ES-I3 (cell line): ENCODE measurements at regions not wholly inside any gene's neighbourhood (a gene's known extent, or its start where the extent isn't known, plus 50 kb on each side); places are given as distances from the start of the nearest gene placed in this dataset.
"Not testable (repeated sequence)": the region's sequence is repeated elsewhere in the genome, so short reads cannot be mapped to it uniquely, and the experiment has no call there.

ENCODE experiments used
- H3K36me3 ChIP-seq: 2 replicates; pipeline ENCODE4 v1.6.1; 2013; ENCODE audit warnings: mild to moderate bottlenecking, low read length, control low read depth, moderate library complexity; ENCODE audit not compliant: insufficient read depth
- H3K4me1 ChIP-seq: 2 replicates; pipeline ENCODE4 v1.6.1; 2013; ENCODE audit warnings: mild to moderate bottlenecking, control low read depth, low read length; ENCODE audit not compliant: insufficient read depth
- H3K9ac ChIP-seq: 2 replicates; pipeline ENCODE4 v1.6.1; 2013; ENCODE audit warnings: low read depth, mild to moderate bottlenecking, low read length, moderate library complexity
- H3K9me3 ChIP-seq: 2 replicates; pipeline ENCODE4 v1.6.1; 2013; ENCODE audit warnings: mild to moderate bottlenecking, low read length, moderate library complexity; ENCODE audit not compliant: control insufficient read depth, insufficient read depth

DNA sequence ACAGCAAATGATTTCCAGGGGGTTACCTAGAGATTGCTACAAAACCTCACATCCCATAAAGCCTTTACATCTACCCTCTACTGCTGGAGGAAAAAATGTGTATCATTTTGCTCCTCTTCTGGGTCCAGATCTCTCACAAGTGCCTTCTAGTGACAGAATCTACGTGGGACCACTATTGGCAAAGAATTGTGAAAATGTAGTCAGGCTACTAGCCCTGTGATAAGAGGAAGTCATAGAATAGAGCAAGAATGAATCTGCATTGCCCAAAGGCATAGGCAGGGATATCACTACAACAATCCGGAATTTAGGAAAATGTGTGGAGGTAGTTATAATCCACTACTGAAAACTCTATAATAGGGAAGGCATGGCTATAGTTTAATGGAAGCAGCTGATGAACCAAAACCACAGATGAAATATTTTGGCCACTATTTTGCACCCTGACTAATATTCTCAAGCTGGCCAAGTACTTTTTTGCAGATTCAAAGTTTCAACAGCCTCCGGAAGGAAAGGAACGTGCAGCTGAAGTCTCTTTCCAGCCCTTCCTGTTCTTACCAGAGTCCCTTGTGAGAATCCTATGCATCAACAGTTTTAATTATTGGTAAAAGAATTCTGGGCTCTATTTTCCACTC is 176.8 kb downstream of the PHLDA1 start:
- H3K36me3 ChIP-seq, result no peaks in the 10 kb centered on the region
- no peak overlapping the region for H3K9ac ChIP-seq
- H3K4me1 ChIP-seq, result peaks cover 6% of the 10 kb centered on the region
- no peaks in the 10 kb centered on the region for H3K9me3 ChIP-seq

DNA sequence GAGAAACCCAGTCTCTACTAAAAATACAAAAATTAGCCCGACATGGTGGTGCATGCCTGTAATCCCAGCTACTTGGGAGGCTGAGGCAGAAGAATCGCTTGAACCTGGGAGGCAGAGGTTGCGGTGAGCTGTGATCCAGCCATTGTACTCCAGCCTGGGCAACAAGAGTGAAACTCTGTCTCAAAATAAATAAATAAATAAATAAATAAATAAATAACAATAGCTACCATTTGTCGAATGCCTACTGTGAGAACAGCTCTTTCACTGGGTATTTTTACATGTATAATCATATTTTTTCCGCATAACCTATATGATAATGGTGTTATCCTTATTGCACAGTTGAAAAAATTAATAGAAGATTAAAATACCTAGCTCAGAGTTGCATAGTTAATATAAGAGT is 177.4 kb downstream of the PHLDA1 start:
- H3K36me3 ChIP-seq, H3K9me3 ChIP-seq, H3K9ac ChIP-seq, H3K4me1 ChIP-seq: not testable (repeated sequence)

- Histone ChIP-seq H3K36me3 (no peaks in the 10 kb centered on the region), H3K9ac (no peak overlapping the region), H3K4me1 (peaks cover 6% of the 10 kb centered on the region), H3K9me3 (no peaks in the 10 kb centered on the region)
Observed at GRCh38 chr12:75853626-75854025, 177.9 kb downstream of the PHLDA1 start.

GRCh38 chr12:75852956-75853355 is 178.6 kb downstream of the PHLDA1 start:
- peaks cover 6% of the 10 kb centered on the region for H3K4me1 ChIP-seq
- H3K9ac ChIP-seq, result no peak overlapping the region

GRCh38 chr12:75852143-75852542 is 179.4 kb downstream of the PHLDA1 start:
- no peaks in the 10 kb centered on the region for H3K9me3 ChIP-seq
- H3K36me3 ChIP-seq, result no peaks in the 10 kb centered on the region
- peaks cover 6% of the 10 kb centered on the region for H3K4me1 ChIP-seq
- H3K9ac ChIP-seq, result no peak overlapping the region

More at GRCh38 chr12:75852956-75853355, 178.6 kb downstream of the PHLDA1 start:
- Histone ChIP-seq H3K36me3 (no peaks in the 10 kb centered on the region), H3K9me3 (no peaks in the 10 kb centered on the region)

DNA sequence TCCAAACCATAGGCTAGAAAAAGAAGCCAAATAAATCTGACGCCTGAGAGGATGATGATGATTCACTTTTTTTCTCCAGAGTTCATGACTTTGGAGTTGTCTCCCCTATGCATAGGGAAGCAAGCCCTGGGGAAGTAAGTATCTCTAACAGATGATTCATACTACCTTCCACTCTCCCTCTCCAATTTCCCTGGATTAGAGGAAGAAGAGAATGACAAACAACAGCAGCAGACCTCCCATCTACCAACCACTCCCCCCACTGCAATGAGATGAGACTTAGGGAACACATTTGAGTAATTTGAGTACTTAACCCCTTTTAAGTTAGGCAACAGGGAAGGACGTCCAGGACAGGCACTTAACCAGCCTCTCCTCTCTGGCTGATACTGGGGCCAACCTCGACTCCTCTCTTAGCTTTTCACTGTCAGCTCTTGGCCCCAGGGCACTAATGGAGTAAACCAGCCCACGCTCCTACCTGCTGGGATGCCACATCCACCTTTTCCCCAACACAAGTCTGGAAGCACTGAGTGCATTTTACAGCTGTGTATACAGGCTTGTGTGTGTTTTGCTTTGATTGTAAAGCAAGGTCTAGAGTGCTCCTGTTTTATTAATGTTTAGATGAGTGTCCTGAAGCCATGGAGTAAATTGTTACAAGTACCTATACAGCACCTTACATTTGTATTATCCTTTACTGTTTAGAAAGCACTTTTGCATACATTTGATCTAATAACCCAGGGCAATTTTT is 180.7 kb downstream of the PHLDA1 start:
- H3K4me1 ChIP-seq, result peaks cover 6% of the 10 kb centered on the region
- H3K36me3 ChIP-seq, result no peaks in the 10 kb centered on the region
- no peak overlapping the region for H3K9ac ChIP-seq
- no peaks in the 10 kb centered on the region for H3K9me3 ChIP-seq

DNA sequence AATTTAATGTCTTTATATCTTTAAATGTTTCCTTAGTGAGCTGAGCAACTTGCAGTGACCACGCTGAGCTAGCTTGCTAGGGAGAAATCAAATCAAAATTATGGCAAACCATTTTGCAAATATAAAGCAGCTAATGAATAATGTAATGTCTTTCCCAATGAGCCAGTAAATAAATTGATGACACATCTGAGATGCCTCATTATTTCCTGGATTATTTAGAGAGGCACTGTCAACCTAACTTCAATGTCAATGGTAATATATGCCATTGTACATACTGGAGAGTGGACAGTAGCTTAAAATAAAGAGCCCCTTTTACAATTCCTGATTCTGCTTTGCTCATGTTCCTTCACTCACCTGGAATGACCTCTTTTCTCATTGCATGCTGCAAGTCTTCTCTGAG is 182.6 kb downstream of the PHLDA1 start:
- H3K4me1 ChIP-seq, result peaks cover 6% of the 10 kb centered on the region
- H3K9me3 ChIP-seq, result no peaks in the 10 kb centered on the region
- H3K9ac ChIP-seq, result no peak overlapping the region
- no peaks in the 10 kb centered on the region for H3K36me3 ChIP-seq

DNA sequence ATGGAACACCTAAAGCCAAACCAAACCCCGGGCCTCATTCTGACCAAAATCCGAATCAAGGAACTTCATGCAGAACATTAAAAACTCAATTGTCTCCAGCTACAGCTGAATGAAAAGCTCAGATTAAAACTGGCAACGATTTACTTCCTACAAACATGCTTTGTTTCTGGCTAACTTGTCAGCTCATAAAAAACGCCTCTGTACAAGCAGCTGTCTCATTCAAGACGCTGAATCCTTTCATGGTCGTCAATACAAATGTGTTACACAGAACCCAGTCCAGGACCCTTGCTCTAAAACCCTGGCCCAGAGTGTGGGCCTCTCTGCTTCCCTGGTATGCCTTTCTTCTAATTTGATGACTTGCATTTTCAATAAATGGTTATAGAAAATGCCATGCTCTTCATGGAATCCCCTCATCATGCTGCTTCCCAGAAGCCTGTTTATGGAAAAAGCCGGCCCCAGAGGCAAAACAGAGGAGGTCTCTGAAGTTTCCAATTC is 183.1 kb downstream of the PHLDA1 start:
- peaks cover 6% of the 10 kb centered on the region for H3K4me1 ChIP-seq
- no peaks in the 10 kb centered on the region for H3K9me3 ChIP-seq
- no peak overlapping the region for H3K9ac ChIP-seq
- no peaks in the 10 kb centered on the region for H3K36me3 ChIP-seq

- Histone ChIP-seq H3K9me3 (no peaks in the 10 kb centered on the region), H3K4me1 (peaks cover 6% of the 10 kb centered on the region), H3K36me3 (no peaks in the 10 kb centered on the region), H3K9ac (no peak overlapping the region)
Observed at GRCh38 chr12:75846102-75846501, 185.5 kb downstream of the PHLDA1 start.

DNA sequence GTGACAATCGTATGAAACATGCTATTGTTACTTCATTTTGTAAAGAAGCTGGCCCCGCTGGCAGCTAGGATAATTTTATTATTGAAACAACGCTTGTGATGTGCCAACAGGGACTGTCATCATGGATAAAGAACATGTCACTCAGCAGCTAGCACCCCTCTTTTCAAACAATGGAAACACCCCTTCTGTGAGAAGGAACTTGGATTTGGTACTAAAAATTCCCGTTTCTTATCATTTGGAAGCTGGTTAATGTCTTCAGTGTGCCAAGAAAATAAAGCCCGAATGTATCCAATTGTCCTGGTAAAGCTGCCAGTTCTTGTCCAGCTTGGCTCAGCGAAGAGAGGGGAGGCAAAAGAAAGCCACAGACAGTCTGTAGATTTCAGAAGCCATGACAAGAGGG is 186.6 kb downstream of the PHLDA1 start:
- Histone ChIP-seq H3K4me1 (no peaks in the 10 kb centered on the region), H3K9me3 (no peaks in the 10 kb centered on the region), H3K36me3 (no peaks in the 10 kb centered on the region), H3K9ac (no peak overlapping the region)

DNA sequence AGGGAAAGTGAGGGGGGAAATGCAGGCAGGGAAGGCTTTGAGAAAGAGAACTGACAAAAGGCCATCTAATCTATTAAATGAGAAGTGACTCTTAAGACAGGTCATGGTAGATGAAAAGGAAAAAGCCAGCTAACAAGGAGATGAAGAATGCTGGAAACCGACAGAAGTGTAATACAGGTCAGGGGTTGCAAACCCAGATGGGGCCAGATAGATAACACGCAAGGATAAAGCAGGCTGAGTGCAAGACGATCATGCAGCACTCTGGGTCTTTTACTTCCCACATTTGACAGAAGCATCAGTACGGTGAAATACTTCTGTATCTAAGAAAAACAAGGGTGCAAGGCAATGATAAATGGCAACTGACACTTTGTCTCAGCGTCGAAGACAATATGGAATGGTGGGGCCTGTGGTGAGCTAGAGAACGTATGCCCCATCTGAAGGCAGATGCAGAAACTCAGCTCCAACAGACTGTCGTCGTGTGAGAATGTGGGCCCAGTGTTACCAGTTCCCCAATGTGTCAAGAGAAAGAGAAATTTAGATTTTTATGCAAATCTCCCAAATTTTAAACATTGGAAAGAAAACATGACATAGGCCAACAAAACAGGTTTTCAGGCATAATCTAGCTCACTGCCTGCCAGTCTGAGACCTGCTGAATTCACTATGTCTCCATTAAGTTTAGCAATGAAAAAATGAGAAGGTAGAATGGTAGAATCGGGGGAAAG is 187.4 kb downstream of the PHLDA1 start:
- Histone ChIP-seq H3K9ac (no peak overlapping the region), H3K4me1 (no peaks in the 10 kb centered on the region), H3K36me3 (no peaks in the 10 kb centered on the region), H3K9me3 (no peaks in the 10 kb centered on the region)

- Histone ChIP-seq H3K4me1 (no peaks in the 10 kb centered on the region), H3K9me3 (no peaks in the 10 kb centered on the region), H3K36me3 (no peaks in the 10 kb centered on the region), H3K9ac (no peak overlapping the region)
Observed at GRCh38 chr12:75842090-75842489, 189.5 kb downstream of the PHLDA1 start.

DNA sequence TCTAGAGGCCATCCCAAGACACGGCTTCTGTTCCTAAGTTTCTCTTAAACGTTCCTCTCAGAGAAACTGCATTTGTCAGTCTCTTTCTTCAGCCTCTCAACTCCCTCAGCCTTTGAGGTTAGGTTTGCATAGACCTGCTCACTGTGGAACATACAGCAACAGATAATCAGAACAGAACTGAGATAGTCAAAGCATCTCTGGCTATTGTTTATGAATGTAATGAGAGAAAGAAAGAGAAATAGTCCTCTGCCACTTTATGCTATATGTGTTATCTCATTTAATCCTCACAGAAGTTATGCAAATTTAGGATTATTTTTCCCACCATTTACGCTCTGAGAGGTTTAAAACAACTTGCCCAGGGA is 190.6 kb downstream of the PHLDA1 start:
- no peak overlapping the region for H3K9ac ChIP-seq
- no peaks in the 10 kb centered on the region for H3K4me1 ChIP-seq
- H3K36me3 ChIP-seq, result no peaks in the 10 kb centered on the region
- no peaks in the 10 kb centered on the region for H3K9me3 ChIP-seq

DNA sequence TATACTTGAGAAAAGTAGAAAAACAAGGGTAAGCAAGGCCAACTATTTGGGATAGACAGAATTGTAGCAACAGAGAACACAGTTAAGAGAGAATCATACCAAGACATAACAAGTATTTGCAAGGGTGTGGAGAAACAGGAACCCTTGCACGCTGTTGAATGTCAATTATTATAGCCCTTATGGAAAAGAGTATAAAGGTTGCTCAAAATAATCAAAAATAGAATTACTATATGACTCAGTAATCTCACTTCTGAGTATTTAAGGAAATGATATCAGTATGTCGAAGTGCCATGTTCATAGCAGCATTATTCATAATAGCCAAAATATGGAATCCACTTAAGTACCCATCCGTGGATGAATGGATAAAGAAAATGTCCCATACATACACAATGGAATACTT is 193.3 kb downstream of the PHLDA1 start:
- Histone ChIP-seq H3K4me1 (no peaks in the 10 kb centered on the region), H3K36me3 (no peaks in the 10 kb centered on the region), H3K9ac (no peak overlapping the region), H3K9me3 (no peaks in the 10 kb centered on the region)

DNA sequence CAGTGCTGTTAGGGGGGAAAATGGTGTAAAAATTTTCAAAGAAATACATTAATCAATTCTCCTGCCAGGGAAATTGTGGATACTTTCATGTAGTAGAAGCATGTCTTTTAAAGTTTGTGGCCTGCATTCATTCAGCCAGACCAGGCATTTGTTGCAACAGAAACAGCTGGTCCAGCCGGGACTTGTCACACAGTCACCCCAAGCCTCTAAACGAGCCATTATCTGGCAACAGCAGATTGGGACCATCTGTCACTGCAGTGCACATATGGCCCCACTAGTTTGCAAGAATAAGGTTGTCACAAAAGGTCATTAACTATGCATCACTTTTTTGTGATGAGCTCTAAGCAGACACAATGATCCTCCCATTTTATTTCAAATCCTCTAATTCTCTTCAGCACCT is 193.9 kb downstream of the PHLDA1 start:
- H3K9ac ChIP-seq, result no peak overlapping the region
- no peaks in the 10 kb centered on the region for H3K36me3 ChIP-seq
- no peaks in the 10 kb centered on the region for H3K4me1 ChIP-seq
- no peaks in the 10 kb centered on the region for H3K9me3 ChIP-seq
